EL (cell line): ENCODE measurements at regions not wholly inside any gene's neighbourhood (a gene's known extent, or its start where the extent isn't known, plus 50 kb on each side); places are given as distances from the start of the nearest gene placed in this dataset.

Experiments used
- DNase-seq: peaks from one replicate; pipeline ENCODE4 v3.0.0-alpha.2; 2016

- no peak for DNase-seq
These were observed 401.6 kb downstream of the COG6 start for GRCh38 chr13:40056898-40057619.

GRCh38 chr13:40058757-40059236 is 403.3 kb downstream of the COG6 start:
- no peak for DNase-seq

GRCh38 chr13:40059540-40060232 is 404.2 kb downstream of the COG6 start:
- no peak for DNase-seq

GRCh38 chr13:40060296-40061007 is 405.0 kb downstream of the COG6 start:
- peak; percentile 61 for DNase-seq

GRCh38 chr13:40061466-40062450 is 406.3 kb downstream of the COG6 start:
- DNase-seq: no peak

- no peak for DNase-seq
These were observed 407.8 kb downstream of the COG6 start for GRCh38 chr13:40063278-40063698.

- no peak for DNase-seq
These were observed 408.2 kb downstream of the COG6 start for GRCh38 chr13:40063703-40064102.

GRCh38 chr13:40064154-40065097 is 409.0 kb downstream of the COG6 start:
- DNase-seq: peak; percentile 74

- DNase-seq: peak; percentile 57
These were observed 413.9 kb downstream of the COG6 start for GRCh38 chr13:40069173-40070044.

GRCh38 chr13:40070357-40070756 is 414.9 kb downstream of the COG6 start:
- DNase-seq: no peak

- no peak for DNase-seq
These were observed 417.2 kb downstream of the COG6 start for GRCh38 chr13:40072663-40073120.

GRCh38 chr13:40074338-40074737 is 418.9 kb downstream of the COG6 start:
- no peak for DNase-seq

- DNase-seq: no peak
These were observed 419.8 kb downstream of the COG6 start for GRCh38 chr13:40075281-40075680.

- no peak for DNase-seq
These were observed 421.4 kb downstream of the COG6 start for GRCh38 chr13:40076765-40077362.

GRCh38 chr13:40077396-40078027 is 422.1 kb downstream of the COG6 start:
- DNase-seq: no peak

GRCh38 chr13:40079721-40080120 is 424.3 kb downstream of the COG6 start:
- DNase-seq: no peak

- DNase-seq: no peak
These were observed 425.2 kb downstream of the COG6 start for GRCh38 chr13:40080676-40081075.

- no peak for DNase-seq
These were observed 427.2 kb downstream of the COG6 start for GRCh38 chr13:40082639-40083038.

- DNase-seq: no peak
These were observed 428.4 kb downstream of the COG6 start for GRCh38 chr13:40083841-40084240.
